Mesothelial cell of epicardium (in vitro differentiated cells): ENCODE measurements at regions not wholly inside any gene's neighbourhood (a gene's known extent, or its start where the extent isn't known, plus 50 kb on each side); places are given as distances from the start of the nearest gene placed in this dataset.
"Not testable (repeated sequence)": the region's sequence is repeated elsewhere in the genome, so short reads cannot be mapped to it uniquely, and the experiment has no call there.

Experiments used
- DNase-seq, 2 experiments: peaks; one replicate each; pipeline ENCODE4 v3.0.0; 2021; ENCODE audit warnings: low spot score in 2 of 2; ENCODE audit not compliant: unreplicated experiment in 2 of 2
- H3K27ac Mint-ChIP-seq: 2 replicates; pipeline ENCODE4 v1.8.0; 2021; ENCODE audit warnings: mixed read lengths
- H3K27me3 Mint-ChIP-seq: 2 replicates; pipeline ENCODE4 v1.8.0; 2021; ENCODE audit warnings: low read depth, mixed read lengths
- H3K36me3 Mint-ChIP-seq: 2 replicates; pipeline ENCODE4 v1.8.0; 2021; ENCODE audit warnings: mixed read lengths
- H3K4me1 Mint-ChIP-seq: 2 replicates; pipeline ENCODE4 v1.8.0; 2021; ENCODE audit warnings: mixed read lengths
- H3K4me3 Mint-ChIP-seq: 2 replicates; pipeline ENCODE4 v1.8.0; 2021; ENCODE audit warnings: mild to moderate bottlenecking, moderate library complexity, mixed read lengths
- H3K9me3 Mint-ChIP-seq: 2 replicates; pipeline ENCODE4 v1.8.0; 2021; ENCODE audit warnings: mixed read lengths
- TF ChIP-seq, protein P1 (sequence below): fragments of 200-600 bp; sonication (generic); IDR thresholded peaks from one replicate; pipeline ENCODE4 v1.5.0; 2021; ENCODE audit warnings: antibody characterized with exemption; ENCODE audit not compliant: unreplicated experiment

DNA sequence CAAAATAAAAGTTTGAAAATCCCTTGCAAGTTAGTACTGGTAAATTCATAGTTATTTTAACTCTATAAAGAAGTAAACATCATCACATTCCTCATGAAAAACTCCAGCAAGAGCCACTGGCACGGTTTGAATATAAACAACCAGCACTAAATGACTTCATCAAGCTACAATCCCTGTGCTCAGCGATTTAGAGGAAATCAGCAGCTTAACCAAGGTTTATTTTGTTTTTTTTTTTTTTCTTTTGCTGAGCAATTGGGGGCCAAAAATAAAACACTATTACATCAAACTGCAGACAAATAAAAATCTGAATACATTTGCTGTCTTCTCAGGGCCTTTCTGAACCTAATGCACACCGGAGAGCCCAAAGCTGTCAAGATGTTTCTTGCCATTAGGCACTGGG lies 106.2 kb upstream of the SLC24A2 start:
- Mint-ChIP-seq H3K4me1 (peaks cover 4% of the 10 kb centered on the region), H3K36me3 (no peaks in the 10 kb centered on the region), H3K9me3 (no peaks in the 10 kb centered on the region), H3K27ac (no peak overlapping the region), H3K4me3 (no peak overlapping the region), H3K27me3 (no peaks in the 10 kb centered on the region)
- DNase-seq: no peak
- TF ChIP-seq, protein P1, sequence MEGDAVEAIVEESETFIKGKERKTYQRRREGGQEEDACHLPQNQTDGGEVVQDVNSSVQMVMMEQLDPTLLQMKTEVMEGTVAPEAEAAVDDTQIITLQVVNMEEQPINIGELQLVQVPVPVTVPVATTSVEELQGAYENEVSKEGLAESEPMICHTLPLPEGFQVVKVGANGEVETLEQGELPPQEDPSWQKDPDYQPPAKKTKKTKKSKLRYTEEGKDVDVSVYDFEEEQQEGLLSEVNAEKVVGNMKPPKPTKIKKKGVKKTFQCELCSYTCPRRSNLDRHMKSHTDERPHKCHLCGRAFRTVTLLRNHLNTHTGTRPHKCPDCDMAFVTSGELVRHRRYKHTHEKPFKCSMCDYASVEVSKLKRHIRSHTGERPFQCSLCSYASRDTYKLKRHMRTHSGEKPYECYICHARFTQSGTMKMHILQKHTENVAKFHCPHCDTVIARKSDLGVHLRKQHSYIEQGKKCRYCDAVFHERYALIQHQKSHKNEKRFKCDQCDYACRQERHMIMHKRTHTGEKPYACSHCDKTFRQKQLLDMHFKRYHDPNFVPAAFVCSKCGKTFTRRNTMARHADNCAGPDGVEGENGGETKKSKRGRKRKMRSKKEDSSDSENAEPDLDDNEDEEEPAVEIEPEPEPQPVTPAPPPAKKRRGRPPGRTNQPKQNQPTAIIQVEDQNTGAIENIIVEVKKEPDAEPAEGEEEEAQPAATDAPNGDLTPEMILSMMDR: no peak

DNA sequence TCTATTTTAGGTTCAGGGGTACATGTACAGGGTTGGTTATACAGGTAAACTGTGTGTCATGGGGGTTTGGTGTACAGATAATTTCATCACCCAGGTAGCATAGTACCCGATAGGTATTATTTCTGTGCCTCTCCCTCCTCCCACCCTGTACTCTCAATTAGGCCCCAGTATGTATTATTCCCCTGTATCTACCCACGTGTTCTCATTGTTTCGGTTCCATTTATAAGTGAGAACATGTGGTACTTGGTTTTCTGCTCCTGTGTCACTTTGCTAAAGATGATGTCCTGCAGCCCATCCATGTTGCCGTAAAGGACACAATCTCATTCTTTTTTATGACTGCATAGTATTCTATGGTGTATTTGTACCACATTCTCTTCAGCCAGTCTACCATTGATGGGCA lies 96.8 kb upstream of the SLC24A2 start:
- no peak for DNase-seq
- Mint-ChIP-seq H3K9me3 (peaks cover 18% of the 10 kb centered on the region), H3K27ac (no peak overlapping the region), H3K4me3 (no peak overlapping the region), H3K4me1 (no peaks in the 10 kb centered on the region), H3K36me3 (no peaks in the 10 kb centered on the region), H3K27me3 (peaks cover under 1% of the 10 kb centered on the region)
- TF ChIP-seq, protein P1: no peak

DNA sequence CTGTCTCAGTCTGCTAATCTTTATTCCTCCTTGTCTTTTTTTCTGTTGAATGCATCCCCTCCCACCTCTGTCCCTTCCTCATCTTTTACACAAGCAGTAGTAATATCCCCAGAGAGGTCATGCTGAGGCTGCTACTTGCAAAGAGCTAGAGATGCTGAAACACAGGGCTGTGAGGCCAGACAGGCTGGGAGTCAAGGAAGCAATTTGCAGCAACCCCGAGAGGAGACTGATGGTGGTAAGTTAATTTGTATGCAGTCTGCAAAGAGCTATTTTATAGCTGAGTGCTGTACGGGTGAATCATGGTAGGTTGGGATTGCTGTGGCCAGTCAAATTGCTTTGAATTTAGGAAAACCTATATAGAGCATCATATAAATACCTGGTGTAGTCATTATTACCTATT lies 90.2 kb upstream of the SLC24A2 start:
- Mint-ChIP-seq H3K27me3 (peaks cover 7% of the 10 kb centered on the region), H3K36me3 (no peaks in the 10 kb centered on the region), H3K27ac (no peak overlapping the region), H3K4me3 (no peak overlapping the region), H3K4me1 (no peaks in the 10 kb centered on the region), H3K9me3 (no peaks in the 10 kb centered on the region)
- TF ChIP-seq, protein P1: no peak
- DNase-seq: no peak

DNA sequence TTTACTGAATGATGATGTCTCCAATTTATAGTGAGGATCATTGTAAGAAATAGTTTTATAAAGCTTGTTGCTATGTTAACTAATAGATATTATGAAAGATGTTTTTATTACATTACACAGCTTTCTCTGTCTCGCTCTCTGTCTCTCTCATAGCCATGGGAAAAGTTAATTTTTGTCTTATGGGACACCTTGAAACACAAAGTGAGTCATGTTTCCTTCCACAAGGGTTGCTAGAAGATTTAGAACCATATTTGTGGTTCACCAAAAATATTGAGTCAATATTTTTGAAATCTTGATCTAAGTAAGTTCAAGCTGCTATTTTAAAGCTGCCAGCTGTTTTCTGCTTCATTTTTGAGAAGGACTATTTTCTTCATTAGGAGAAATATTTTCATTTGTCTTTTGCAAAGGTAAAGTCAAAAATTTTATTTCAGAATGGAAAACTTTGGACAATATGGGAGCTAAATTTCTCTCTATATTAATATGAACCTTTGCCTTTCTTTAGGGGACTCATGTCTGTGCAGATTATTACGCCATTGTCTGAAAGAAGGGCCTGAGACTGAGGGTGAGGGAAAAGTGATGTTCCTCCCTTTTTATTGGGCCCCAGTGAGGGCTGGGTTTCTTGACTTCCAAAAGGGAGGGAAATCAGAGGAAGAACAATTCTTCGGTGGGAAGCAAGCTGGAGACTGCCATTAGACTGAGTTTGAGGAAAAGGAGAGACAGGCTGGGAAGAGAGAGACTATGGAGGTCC lies 87.9 kb upstream of the SLC24A2 start:
- Mint-ChIP-seq H3K4me3 (no peak overlapping the region), H3K9me3 (peaks cover 17% of the 10 kb centered on the region), H3K36me3 (no peaks in the 10 kb centered on the region), H3K27ac (no peak overlapping the region), H3K27me3 (peaks cover 7% of the 10 kb centered on the region), H3K4me1 (no peaks in the 10 kb centered on the region)
- TF ChIP-seq, protein P1: no peak
- no peak for DNase-seq

DNA sequence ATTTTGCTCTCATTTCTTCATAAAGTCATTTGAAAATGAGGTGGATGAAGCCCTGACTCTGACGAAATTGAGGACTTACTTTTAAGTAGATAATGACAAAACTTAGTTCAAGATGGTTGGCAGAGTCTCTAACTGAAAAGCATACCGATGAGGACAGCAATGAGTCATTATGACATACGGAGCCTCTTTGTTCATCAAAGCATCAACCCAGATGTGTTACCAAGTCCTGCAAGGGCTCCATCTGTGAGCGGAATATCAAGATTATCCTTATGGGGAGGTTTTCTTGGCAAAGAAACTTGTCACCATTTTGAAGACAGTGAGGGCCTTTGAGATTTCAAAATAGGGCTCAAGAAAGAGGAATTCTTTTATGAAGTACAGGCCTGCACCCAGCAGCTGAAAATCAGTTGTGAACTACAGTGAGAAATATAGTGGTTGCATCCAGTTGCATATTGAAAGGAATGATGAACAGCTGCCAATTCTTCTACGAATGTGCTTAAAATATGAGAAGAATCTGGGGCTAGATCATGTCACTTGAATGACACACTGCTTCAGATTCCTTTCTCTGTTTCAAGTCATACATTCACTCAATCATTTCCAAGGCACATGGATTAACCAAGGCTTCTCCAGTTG lies 86.6 kb upstream of the SLC24A2 start:
- Mint-ChIP-seq H3K9me3 (peaks cover 26% of the 10 kb centered on the region), H3K4me1 (no peaks in the 10 kb centered on the region), H3K27me3 (peaks cover 4% of the 10 kb centered on the region), H3K4me3 (no peak overlapping the region), H3K36me3 (no peaks in the 10 kb centered on the region), H3K27ac (no peak overlapping the region)
- TF ChIP-seq, protein P1: no peak
- DNase-seq: no peak

DNA sequence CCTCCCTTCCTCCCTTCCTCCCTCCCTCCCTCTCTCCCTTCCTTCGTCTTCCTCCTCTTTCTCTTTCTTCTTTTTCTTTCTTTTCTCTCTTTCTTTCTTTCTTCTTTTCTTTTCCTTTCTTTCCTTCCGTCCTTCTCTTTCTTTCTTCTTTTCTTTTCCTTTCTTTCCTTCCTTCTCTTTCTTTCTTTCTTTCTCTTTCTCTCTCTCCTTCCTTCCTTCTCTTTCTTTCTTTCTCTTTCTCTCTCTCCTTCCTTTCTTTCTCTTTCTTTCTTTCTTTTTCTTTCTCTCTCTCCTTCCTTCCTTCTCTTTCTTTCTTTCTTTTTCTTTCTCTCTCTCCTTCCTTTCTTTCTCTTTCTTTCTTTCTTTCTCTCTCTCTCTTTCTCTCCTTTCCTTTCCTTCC lies 84.4 kb upstream of the SLC24A2 start:
- not testable (repeated sequence) for DNase-seq, H3K4me1 Mint-ChIP-seq, H3K36me3 Mint-ChIP-seq, H3K4me3 Mint-ChIP-seq, H3K27me3 Mint-ChIP-seq, H3K27ac Mint-ChIP-seq
- H3K9me3 Mint-ChIP-seq: peaks cover 32% of the 10 kb centered on the region
